GM18870 (cell line): ENCODE measurements at regions not wholly inside any gene's neighbourhood (a gene's known extent, or its start where the extent isn't known, plus 50 kb on each side); places are given as distances from the start of the nearest gene placed in this dataset.

Experiments used
- ATAC-seq: cut with Tn5 transposase; IDR thresholded peaks from one replicate; pipeline ENCODE4 v1.9.1; 2021; ENCODE audit warnings: moderate library complexity; ENCODE audit not compliant: unreplicated experiment

DNA sequence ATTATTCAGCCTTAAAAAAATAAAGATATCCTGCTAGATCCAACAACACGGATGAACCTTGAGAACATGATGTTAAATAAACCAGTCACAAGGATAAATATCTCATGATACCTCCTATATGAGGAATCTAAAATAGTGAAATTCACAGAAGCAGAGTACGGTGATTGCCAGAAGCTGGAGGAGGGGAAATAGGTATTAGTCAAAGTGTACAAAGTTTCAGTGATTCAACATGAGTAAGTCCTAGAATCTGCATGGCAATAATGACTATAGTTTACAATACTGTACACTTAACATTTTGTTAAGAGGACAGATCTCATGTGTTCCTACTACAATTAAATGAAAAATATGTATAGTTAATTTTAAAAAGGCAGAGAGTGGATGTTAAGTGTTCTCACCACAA lies 206.6 kb upstream of the SLC10A2 start:
- peak; percentile 69 for ATAC-seq

DNA sequence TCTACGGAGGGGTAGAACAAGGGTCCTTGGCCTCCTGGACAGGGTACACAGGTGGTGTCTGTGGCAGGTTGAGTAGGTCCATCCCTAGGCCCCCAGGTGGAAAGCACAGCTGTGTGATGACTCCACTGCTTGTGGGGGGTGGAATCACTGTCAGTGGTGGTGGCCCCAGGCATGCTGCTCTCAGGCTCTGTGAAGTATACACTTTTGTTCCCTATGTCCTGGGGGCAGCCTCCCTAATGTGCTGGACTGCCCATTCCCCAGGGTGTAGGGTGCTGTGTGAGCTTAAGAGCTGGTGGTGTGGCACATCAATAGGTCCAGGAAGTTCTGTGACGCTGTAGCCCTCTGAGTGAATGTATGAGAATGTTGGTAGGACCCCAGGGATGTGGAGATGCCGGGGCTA lies 197.2 kb upstream of the SLC10A2 start:
- ATAC-seq: no peak

DNA sequence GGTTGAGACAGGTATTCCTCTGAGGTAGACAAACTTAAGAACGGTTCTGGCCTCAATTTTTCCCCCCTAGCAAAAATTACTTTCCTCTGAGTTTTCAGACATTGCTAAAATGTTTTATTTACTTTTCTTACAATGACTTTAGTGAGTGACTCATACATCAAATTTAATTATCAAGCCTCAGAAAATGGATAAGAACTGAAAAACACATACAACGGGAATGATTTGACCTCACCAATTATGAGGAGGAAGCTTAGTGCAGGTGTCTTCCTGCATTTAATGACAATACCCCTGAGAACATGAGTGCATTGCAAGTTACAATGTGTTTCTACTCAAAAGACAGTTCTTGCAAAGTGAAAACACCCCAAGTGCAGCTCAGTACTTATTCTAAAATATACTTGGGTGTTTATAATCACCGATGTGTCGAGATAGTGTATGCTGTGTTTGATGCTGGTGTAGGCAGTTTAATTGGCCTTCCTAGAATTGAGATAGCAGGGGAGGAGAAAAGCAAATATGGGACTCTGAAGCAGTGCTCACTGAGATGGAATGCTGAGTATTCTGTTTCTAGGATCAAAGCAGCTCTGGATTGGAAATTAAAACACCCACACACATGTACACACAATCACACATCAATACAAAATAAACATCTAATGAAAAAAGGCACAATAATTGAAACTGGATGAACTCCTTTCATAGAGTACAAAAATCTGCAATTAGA lies 189.5 kb upstream of the SLC10A2 start:
- no peak for ATAC-seq

DNA sequence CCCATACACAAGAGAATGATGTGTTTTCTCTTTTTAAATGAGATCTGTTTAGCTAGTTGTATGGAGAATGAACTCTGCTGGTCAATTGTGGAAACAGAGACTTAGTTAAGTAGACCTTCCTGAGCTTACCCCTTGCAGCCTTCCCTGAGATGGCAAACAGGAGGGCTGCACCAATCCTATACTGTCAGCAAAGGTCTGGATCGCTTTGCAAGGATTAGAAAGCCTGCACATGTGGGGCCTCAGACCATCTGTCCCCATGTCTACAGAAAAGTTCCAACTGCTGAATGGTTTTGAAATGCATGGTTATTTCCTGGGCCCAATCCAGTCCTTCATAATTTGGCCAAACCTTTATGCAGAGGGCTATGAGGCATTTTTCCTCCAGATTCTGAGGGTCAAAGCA lies 183.9 kb upstream of the SLC10A2 start:
- ATAC-seq: no peak

DNA sequence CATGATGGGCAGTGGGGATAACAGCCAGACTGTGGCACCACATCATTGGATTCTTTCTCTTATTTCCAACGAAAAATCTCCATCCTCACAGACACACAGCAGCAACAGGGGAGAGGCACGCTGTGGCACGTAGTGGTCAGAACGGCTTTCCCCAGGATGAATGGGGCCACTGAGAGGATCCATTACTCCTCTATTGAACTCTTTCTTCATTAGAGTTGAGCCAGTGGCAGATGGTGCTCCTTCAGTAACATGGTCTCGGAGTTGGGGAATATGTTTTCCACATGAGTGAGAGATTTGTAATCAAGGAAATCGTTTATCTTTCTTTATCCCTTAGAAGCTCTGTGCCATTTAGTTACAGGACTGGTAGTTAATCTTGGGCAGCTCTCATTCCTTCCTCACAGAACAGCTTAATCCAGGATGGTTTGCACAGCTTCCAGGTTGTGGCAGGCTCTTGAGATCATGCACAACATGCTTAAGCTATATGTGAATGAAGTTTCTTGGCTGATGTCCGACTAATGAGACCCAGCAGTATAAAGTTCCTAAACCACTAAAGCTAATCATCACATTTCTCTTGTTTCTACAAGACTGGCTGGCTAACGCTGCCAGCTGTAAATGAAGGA lies 180.5 kb upstream of the SLC10A2 start:
- ATAC-seq: no peak

DNA sequence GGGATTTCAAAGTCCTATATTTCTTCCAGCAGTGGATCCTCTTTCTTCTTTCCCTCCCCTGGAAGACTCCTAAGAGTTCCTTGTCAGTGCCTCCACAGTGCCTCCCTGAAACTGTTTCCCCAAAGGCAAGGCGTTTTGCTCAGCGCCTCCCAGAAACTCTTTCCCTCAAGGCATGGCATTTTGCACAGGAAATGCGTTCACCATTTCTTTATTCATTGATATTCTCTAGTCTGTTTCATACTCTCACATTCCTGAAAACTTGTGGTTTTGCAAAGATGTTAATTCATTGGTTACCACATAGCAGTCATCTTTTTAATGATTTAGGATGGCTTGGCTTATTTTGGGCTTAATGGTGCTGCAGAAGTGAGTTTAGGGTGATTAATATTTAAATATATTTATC lies 177.3 kb upstream of the SLC10A2 start:
- no peak for ATAC-seq

DNA sequence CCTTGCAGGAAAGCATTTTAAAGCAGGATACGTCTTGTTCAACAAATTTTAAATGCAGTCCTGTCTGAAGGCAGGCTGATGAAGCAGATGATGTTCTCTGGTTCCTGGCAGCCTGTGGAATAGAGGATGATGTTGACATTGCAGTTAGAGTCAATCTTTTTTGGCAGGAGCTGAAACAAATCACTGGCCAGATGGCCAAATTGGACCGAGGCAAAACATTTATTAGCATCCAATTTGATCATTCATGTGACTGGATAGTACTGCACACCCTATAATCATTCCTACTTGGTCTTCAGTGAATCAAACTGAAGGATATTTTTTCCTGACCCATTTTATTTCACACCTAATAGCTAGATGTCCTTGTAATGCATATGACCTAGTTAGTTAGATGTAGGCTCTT lies 172.2 kb upstream of the SLC10A2 start:
- ATAC-seq: no peak

DNA sequence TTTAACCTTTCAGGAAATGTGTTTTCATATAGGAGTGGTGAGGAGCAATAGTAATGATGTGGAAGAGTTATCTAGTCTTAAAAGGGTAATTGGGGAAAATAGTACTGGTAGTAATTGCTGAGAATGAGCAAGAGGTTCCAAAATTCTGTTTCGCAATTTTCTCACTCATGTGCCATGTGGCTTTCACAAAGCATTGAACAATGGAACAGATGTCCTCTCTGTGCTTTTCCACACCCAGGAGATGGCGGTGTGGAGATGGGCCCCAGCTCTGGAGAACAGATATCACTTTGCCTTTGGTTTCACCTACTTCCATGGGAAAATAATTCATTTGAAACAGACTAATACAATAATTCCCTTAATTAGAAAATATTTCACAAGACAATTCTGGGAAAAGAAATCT lies 170.0 kb upstream of the SLC10A2 start:
- ATAC-seq: no peak

DNA sequence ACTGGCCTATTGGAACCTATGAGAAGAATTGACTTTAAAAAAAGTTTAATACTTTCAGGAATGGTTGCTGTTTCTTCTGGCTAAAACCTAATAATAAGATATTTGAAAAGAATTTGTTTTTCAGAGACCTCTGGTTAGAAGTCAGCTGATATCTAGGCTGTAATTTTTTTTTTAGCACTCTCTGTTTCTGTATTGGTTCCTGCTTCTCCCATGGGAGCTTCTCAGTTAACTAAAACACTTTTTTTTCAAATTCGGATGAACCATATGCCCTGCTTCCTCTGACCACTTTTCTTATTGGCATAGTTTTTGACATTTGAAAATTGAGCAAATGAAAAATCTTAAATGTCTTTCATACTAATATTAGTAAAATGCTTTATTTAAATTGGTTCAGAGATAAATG lies 163.5 kb upstream of the SLC10A2 start:
- ATAC-seq: no peak

DNA sequence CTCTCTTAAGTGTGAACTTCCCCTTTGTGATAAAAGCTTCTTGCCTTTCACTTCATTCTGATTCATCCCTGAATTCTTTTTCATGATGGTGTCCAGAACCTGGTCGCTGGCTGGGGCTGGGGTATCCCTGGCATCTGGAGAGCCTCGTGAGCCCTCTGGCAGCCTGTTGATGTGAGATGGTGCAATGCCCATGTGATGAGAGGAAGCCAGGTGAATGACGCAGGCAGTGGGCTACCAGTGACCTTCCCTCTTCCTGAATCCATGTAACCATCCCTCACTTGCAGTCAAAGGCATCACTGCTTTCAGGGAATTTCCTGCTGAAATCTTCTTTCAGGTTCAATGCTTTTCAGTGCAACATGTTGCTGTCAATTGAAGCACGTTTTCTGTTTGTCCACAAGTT lies 158.6 kb upstream of the SLC10A2 start:
- ATAC-seq: no peak

DNA sequence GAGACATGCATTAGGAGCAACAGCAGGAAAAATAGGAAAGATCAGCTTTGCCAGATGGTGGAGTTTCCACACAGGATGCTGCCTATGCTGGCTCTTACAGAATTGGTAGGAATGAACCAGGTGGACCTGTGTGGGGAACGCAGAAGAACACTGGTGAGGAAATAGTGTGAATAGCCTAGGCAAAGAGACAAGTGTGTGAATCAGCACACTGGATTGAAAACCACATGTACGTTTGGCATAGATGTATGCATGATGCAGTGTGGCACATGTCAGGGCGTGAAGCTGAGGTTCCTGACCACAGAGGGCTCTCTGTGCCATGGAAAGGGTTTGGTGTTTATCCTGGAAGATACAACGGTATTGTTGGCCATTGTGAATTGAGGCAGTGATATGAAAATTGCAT lies 156.5 kb upstream of the SLC10A2 start:
- no peak for ATAC-seq

DNA sequence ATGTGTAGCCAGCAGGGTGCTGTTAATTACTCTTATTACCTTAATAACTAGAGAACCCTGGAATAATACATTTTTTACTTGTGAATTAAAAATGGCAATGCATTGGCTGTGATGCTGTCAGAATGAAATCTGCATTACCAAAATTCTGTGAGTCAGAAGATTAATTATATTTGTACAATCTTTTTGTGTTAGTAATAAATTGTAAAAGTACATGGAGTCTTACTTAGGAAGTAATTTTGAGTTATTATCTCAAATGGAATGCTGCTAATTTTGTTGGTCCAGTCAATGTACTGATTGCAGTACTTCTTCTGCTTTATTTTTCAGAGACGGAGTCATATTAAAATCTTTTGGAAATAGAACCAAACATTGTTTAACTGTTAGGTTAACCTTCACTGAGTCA lies 152.0 kb upstream of the SLC10A2 start:
- ATAC-seq: no peak

DNA sequence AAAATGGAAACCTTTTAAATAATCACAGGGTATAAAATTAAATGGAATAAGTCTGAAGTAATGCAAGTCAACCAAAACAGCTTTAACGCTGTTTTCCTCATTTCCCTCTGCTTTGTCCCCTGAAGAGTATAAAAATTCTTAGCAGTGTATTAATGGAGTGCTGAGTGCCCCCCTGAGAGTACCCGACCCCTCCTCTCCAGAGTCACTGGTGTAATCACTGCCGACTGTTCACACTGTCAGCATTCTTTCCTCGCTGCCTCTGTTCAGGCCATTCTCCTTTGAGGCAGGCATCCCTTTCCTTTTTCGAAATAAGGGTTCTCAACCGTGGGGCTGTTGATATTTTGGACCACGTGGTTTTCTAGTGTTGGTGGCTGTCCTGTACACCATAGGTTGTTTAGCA lies 146.9 kb upstream of the SLC10A2 start:
- ATAC-seq: no peak

DNA sequence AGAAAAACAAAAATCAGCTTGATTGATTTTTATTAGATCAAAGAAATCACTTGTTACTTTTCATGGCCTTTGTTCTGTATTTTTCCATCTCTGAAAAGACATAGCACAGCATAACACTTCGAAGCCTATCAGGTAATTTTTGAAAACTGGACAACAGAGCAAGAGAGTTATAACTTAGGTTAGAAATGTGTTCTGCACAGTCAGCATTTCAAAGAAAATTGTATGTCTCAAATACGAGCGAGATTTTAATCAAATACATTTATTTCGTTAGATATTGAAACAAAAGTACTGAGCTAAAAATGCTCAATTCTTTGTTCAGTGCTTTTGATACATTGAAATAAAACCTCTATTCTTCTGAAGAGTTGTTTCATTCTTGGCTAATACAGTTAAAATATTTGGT lies 144.1 kb upstream of the SLC10A2 start:
- no peak for ATAC-seq

DNA sequence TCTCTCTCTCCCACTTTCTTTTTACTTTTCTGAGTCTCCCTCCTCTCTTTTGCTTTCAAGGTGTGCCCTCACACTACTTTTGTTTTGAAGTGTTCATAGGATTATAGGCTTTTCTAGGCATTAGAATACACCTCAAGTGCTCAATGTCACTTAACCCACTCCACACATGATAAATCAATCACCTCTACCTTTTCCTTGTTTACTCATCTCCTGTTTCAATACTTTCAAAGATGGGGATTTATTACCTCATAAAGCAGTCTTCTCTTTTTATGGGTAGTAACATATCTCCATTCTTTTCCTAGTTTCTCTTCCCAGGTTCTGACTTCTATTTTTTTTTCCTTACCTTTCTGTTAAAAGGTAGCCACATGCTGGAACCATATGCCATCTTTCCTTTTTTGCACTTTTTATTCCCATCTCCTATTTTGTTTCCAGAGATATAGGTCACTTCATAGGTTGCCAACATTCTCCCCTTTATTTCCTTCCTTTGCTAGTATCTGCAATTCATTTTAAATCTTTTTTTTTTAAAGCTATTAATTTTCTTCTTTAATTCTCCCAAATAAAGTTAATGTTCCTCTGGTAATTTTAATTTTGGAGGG lies 137.6 kb upstream of the SLC10A2 start:
- no peak for ATAC-seq

DNA sequence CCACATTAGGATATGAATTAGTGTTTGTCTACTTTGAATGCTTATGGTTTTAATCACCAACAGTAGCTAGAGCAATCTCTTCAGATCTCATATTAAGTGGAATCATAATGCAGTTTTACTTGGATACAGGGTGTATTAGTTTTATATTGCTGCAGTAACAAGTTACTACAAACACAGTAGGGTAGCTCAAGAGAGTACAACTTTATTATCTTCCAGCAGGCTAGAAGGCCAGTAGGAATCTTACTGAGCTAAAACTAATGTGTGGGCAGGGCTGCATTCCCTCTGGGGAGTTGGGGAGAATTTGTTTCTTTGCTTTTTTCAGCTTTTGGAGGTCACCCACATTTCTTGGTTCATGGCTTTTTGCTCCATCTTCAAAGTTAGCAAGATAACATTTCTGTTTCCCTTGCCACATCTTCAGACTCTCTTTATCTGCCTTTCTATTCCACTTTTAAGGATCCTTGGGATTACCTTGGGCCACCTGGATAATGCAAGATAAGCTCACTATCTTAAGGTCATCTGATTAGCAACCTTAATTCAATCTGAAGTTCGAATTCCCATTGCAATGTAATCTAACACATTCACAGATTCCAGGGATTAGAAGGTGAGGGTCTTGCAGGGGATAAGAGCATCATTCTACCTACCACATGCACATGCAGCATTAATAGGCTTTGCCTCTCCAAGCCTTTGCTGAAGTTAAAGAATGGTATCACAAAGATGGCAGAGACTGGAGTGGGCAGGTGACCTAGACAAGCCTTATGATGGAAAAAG lies 134.1 kb upstream of the SLC10A2 start:
- ATAC-seq: no peak

DNA sequence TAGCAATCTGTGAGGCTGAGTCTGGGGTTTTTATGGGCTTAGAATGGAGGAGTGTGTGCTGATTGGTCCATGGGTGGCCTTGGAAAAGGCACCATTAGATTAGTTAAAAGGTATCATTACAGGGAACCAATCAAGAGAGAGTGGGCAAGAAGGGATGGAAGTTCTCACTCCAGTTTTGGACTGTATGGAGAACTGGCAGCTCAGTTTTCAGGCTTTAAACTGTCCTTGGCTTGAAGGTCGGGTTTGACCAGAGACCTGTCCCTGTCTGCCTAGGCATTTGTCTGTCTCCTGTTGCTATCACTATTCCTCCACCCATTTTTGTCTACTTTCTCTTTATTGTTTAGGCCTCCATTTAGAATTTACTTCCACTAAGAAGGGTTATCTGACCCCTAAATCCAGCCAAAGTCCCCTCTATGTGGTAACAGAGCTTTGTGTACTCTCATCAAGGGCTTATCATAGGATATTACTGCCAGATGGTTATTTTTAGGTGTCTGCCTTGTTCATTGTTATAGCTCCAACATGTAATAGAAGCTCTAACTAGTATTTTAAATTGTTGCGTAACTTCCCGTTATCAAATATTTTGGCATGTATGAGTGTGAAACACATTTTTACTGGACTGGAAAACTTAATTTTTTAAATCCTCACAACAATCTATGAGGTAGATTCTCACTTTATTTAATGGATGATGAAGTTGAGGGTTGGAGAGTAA lies 133.3 kb upstream of the SLC10A2 start:
- no peak for ATAC-seq

DNA sequence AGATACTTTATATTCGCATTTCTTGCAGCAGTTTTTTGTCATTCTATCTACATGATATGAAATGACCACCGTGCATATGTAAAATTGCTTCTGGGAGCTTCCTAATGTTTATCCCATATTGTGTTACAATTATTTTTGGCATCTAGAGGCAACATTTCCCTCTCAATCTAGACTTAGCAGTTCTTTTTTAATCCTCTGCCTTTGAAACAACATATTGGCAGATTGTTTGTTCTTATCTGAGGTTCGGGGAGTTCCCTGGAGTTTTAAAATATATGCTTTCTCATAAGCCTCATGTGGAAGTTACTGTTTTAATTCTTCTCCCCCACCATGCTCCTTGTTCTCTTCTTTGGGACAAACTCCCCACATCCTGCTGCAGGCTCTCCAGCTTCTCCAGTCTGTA lies 130.1 kb upstream of the SLC10A2 start:
- no peak for ATAC-seq

DNA sequence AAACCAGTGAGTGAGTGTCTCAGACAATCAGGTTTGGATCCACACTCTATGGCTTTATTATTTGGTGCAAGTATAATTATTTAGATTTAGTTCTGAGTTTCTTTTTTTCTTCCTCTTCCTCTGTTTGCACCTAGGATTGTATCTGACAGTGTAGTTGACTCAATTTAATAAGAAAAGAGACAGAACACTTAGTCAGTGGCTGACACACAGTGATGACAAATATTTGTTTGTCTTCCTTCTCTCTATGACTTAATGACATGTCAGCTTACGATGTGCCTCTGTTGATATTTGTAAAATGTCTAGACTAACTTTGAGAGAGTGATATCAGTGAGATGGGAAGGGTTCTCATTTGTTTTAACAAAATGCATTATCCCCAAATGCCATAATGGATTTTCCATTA lies 129.5 kb upstream of the SLC10A2 start:
- no peak for ATAC-seq

DNA sequence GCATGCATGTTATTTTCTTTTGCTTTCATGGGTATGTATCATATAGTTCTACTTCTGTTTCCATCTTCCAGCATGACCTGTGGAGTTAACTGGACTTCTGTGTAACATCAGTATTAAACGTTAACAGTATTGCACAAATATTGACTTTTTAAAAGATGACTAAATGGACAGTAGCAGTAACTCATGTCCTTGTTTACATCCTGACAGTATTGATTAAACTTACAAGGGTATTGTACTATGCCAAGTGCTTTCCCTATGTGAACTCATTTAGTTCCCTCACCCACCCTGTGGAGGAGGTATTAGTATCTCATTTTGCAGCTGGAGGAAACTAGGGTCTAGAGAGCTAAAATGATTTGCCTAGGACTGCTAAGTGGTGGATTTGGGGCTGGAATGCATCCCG lies 128.7 kb upstream of the SLC10A2 start:
- no peak for ATAC-seq

DNA sequence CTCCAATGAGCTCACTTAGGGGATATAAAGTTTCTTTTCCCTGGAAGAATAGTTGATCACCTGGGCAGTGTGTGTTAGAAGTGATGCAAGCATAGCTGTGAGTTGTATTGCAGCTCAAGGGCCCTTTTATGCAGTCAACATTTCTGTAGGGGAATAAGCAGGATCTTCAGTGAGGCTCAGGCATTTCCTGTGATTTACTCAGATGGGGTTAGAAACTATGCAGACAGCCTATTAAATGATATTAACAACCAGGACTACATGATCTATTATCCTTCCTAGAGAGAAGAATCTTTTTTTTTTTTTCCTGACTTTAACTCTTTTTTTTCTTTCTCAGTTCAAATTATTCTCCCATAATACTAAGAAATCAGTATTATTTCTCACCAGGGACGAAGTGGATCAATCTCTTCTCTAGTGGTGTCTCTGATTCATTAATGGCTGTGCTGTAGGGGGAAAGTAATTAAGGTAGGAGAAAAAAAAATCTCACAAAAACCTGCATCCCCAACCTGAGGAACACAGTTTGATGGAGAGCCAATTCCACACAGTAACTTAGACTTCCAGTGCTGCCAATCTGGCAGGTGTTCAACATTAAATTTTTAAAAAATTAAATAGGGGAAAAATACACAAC lies 126.4 kb upstream of the SLC10A2 start:
- no peak for ATAC-seq
